C4-2B (cell line): ENCODE measurements at regions not wholly inside any gene's neighbourhood (a gene's known extent, or its start where the extent isn't known, plus 50 kb on each side); places are given as distances from the start of the nearest gene placed in this dataset.

Experiments used
- H3K27ac ChIP-seq: fragments of 450-650 bp; 2 replicates; pipeline ENCODE4 v1.5.1; 2017
- ZFX ChIP-seq: fragments of 450-650 bp; IDR thresholded peaks from 2 replicates; pipeline ENCODE4 v1.6.1; 2017
- TF ChIP-seq, protein P1 (sequence below): fragments of 450-650 bp; conservative IDR thresholded peaks from 2 replicates; pipeline ENCODE4 v1.5.1; 2017; ENCODE audit warnings: mild to moderate bottlenecking

GRCh38 chr7:138169441-138169851, 93.2 kb downstream of the AKR1D1 start:
- no peak overlapping the region for H3K27ac ChIP-seq
- TF ChIP-seq ZFX: no peak
- TF ChIP-seq, protein P1, sequence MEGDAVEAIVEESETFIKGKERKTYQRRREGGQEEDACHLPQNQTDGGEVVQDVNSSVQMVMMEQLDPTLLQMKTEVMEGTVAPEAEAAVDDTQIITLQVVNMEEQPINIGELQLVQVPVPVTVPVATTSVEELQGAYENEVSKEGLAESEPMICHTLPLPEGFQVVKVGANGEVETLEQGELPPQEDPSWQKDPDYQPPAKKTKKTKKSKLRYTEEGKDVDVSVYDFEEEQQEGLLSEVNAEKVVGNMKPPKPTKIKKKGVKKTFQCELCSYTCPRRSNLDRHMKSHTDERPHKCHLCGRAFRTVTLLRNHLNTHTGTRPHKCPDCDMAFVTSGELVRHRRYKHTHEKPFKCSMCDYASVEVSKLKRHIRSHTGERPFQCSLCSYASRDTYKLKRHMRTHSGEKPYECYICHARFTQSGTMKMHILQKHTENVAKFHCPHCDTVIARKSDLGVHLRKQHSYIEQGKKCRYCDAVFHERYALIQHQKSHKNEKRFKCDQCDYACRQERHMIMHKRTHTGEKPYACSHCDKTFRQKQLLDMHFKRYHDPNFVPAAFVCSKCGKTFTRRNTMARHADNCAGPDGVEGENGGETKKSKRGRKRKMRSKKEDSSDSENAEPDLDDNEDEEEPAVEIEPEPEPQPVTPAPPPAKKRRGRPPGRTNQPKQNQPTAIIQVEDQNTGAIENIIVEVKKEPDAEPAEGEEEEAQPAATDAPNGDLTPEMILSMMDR: no peak

DNA sequence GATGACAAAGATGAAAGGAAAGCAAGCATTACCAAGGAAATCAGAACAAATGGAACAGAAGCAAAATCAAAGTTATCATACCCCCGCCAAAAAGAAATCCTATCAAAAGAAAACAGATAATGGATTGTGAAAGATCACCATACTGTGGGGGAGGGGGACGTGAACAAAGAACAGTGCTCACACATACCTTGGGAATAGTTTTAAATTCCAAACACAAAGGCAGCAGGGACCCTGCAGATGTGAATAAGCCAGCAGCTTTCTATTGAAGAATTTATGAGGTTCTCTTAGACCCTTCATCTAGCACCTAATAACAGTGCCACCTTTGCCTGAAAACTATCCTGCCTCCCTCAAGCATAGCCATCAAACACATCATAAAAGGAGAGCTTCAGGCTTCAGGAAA, 94.0 kb downstream of the AKR1D1 start:
- TF ChIP-seq, protein P1: no peak
- no peak for TF ChIP-seq ZFX
- H3K27ac ChIP-seq: no peak overlapping the region

GRCh38 chr7:138170959-138171703, 94.9 kb downstream of the AKR1D1 start:
- TF ChIP-seq, protein P1: no peak
- TF ChIP-seq ZFX: no peak
- no peak overlapping the region for H3K27ac ChIP-seq

DNA sequence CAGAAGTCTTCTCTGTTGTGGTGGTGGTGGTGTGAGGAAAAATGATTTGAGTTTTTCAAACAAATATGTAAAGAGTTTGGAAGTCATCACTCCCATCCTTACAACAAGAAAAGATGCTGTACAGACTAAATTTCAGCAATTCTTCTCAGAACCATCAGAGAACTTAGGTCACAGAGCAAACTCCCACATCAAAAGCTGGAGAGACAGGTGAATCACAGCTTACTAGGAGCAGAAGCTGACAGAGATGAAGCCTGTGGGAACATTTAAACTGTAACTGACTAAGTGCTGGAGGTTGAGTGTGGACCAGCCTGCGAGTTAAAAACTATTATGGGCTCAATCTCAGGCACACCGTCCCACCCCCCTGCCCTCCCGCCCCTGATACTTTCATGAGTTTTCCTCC, 97.3 kb downstream of the AKR1D1 start:
- no peak for TF ChIP-seq ZFX
- TF ChIP-seq, protein P1: no peak
- no peak overlapping the region for H3K27ac ChIP-seq

DNA sequence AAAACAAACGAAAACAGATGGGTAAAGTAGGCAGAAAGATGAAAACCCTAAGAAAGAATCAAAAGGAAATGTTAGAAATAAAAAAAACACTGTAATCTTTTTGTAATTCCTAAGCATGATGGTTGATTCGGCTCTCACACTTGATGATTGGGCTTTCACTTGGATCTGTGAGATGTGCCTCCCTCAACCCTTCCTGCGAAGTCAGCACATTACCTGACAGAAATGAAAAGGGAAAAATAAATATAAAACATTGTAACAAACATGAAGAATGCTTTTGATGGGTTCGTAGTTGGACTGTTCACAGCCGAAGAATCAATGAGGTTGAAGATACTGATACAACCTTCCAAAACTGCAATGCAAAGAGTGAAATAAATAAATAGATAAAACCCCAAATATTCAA, 99.8 kb downstream of the AKR1D1 start:
- no peak overlapping the region for H3K27ac ChIP-seq
- TF ChIP-seq ZFX: no peak
- TF ChIP-seq, protein P1: no peak

- H3K27ac ChIP-seq: no peak overlapping the region
- TF ChIP-seq ZFX: no peak
- TF ChIP-seq, protein P1: no peak
These were observed 107.9 kb downstream of the AKR1D1 start for GRCh38 chr7:138184191-138184590.

DNA sequence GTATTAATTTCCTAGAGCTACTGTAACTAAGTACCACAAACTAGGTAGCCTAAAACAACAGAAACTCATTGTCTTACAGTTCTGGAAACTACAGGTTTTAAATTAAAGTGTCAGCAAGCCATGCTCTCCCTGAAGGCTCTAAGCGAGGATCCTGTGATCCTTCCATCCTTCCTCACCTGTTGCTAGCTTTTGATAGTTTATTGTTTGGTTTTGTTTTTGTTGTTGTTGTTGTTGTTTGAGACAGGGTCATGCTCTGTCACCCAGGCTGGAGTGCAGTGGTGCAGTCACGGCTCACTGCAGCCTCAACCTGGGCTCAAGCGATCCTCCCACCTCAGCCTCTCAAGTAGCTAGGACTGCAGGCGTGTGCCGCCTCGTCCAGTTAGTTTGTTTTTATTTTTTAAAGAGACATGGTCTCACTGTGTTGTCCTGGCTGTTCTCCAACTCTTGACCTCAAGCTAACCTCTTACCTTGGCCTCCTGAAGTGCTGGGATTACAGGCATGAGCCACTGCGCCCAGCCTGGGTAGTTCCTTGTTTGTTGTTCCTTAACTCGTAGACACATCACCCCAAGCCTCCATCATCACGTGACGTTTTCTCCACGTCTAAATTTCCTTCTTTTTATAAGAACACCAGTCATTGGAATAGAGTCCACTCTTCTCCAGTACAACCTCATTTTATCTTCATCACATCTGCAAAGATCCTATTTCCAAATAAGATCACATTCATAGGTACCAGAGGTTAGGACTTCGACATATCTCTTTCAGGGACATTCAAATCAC, 109.1 kb downstream of the AKR1D1 start:
- TF ChIP-seq, protein P1: no peak
- no peak for TF ChIP-seq ZFX
- no peak overlapping the region for H3K27ac ChIP-seq
